Liver (tissue), 3 donors: ENCODE measurements at regions not wholly inside any gene's neighbourhood (a gene's known extent, or its start where the extent isn't known, plus 50 kb on each side); places are given as distances from the start of the nearest gene placed in this dataset.

ENCODE experiments used
- HNF4G ChIP-seq: IDR thresholded peaks from 2 replicates; pipeline ENCODE4 v1.6.1; 2016; ENCODE audit warnings: antibody characterized with exemption
- SP1 ChIP-seq: IDR thresholded peaks from 2 replicates; pipeline ENCODE4 v1.6.1; 2018; ENCODE audit warnings: antibody characterized with exemption, mild to moderate bottlenecking
- YY1 ChIP-seq: IDR thresholded peaks from 2 replicates; pipeline ENCODE4 v1.6.1; 2016; ENCODE audit warnings: antibody characterized with exemption, mild to moderate bottlenecking
- ZBTB33 ChIP-seq: IDR thresholded peaks from 2 replicates; pipeline ENCODE4 v1.6.1; 2016; ENCODE audit warnings: antibody characterized with exemption
- TF ChIP-seq, protein P1 (sequence below): fragments of 150-350 bp; IDR thresholded peaks from 2 replicates; pipeline ENCODE4 v1.5.1; 2017; ENCODE audit warnings: improper control_type of control experiment, low read depth, low read length; ENCODE audit not compliant: missing input control
- donor health status: healthy.
- donor health status: healthy.

GRCh38 chr5:1959231-1959630 is 76.5 kb upstream of the IRX4 start:
- TF ChIP-seq, protein P1, sequence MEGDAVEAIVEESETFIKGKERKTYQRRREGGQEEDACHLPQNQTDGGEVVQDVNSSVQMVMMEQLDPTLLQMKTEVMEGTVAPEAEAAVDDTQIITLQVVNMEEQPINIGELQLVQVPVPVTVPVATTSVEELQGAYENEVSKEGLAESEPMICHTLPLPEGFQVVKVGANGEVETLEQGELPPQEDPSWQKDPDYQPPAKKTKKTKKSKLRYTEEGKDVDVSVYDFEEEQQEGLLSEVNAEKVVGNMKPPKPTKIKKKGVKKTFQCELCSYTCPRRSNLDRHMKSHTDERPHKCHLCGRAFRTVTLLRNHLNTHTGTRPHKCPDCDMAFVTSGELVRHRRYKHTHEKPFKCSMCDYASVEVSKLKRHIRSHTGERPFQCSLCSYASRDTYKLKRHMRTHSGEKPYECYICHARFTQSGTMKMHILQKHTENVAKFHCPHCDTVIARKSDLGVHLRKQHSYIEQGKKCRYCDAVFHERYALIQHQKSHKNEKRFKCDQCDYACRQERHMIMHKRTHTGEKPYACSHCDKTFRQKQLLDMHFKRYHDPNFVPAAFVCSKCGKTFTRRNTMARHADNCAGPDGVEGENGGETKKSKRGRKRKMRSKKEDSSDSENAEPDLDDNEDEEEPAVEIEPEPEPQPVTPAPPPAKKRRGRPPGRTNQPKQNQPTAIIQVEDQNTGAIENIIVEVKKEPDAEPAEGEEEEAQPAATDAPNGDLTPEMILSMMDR = no peak
- TF ChIP-seq SP1 = no peak
- no peak for TF ChIP-seq YY1
- no peak for TF ChIP-seq ZBTB33
- TF ChIP-seq HNF4G = no peak
